ENCODE measurements at regions not wholly inside any gene's neighbourhood (a gene's known extent, or its start where the extent isn't known, plus 50 kb on each side); places are given as distances from the start of the nearest gene placed in this dataset.

DNA sequence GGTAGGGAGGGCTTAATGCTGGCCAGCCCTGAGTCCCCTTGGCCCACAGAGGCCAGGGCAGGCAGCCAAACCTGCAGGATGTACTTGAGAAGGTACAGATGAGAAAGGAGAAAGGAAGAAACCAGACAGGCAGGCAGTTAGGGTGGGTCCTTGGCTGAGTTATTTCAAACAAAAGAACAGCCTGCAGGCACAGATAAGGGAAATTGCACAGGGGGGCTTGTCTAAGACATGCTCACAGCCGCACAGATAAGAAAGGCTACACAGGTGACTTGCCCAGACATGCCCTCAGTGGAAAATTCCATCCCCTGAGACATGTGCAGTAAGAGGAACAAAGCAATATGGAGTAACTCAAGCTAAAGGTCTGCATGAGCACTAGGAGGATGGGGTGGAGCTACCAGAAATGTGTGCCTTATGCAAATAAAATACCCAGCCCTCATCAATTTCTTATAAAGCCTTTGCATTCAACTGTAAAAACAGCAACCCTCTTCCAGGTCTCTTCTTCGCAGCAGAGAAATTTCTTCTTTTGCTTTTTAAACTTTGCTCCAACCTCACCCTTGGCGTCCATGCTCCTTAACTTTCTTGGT is 158.2 kb upstream of the RGS6 start:
- no peak for DNase-seq
- CTCF ChIA-PET: no interaction called here
- intact Hi-C loops (cut with micrococcal nuclease; ENCODE audit: unreplicated experiment): no loop called here

GRCh38 chr14:71776471-71777360 is 155.5 kb upstream of the RGS6 start:
- Histone ChIP-seq H3K4me2 (no peak overlapping the region), H3F3A (ENCODE audit: insufficient read depth, low read depth) (no peaks in the 10 kb centered on the region), H3K9me2 (ENCODE audit: insufficient read depth) (no peaks in the 10 kb centered on the region), H3K4me3 (no peak overlapping the region), H4K20me1 (ENCODE audit: insufficient read depth) (no peaks in the 10 kb centered on the region), H2AFZ (no peak overlapping the region), H3K36me3 (ENCODE audit: low read depth) (no peaks in the 10 kb centered on the region), H3K27me3 (ENCODE audit: insufficient read depth, low read depth) (peaks cover 9% of the 10 kb centered on the region), H3K9me3 (ENCODE audit: insufficient read depth, low read depth) (no peaks in the 10 kb centered on the region), H3K4me1 (replicated peaks; ENCODE audit: insufficient read depth) (no peaks in the 10 kb centered on the region), H3K27ac (no peak overlapping the region), H3K79me2 (ENCODE audit: low read depth) (no peaks in the 10 kb centered on the region)
- POLR2A ChIA-PET (ENCODE audit: unreplicated experiment): no interaction called here
- no peak for DNase-seq
- CTCF ChIA-PET: no interaction called here
- intact Hi-C loops (cut with micrococcal nuclease; ENCODE audit: unreplicated experiment): no loop called here
- no TSS peak for BruUV-seq (replicated peaks)
- TF ChIP-seq EZH2 (IDR thresholded peaks at IDR 0.05; ENCODE audit: low read depth) (no peak), CTCF (conservative IDR thresholded peaks at IDR 0.05) (no peak)

More for the DNA sequence above, 158.2 kb upstream of the RGS6 start:
- Histone ChIP-seq H3K9me2 (ENCODE audit: insufficient read depth) (no peaks in the 10 kb centered on the region), H4K20me1 (ENCODE audit: insufficient read depth) (no peaks in the 10 kb centered on the region), H3K4me2 (no peak overlapping the region), H3K27ac (no peak overlapping the region), H2AFZ (no peak overlapping the region), H3K79me2 (ENCODE audit: low read depth) (no peaks in the 10 kb centered on the region), H3K27me3 (ENCODE audit: insufficient read depth, low read depth) (peaks cover 9% of the 10 kb centered on the region), H3K36me3 (ENCODE audit: low read depth) (no peaks in the 10 kb centered on the region), H3K4me3 (no peak overlapping the region), H3F3A (ENCODE audit: insufficient read depth, low read depth) (no peaks in the 10 kb centered on the region), H3K9me3 (ENCODE audit: insufficient read depth, low read depth) (no peaks in the 10 kb centered on the region), H3K4me1 (replicated peaks; ENCODE audit: insufficient read depth) (no peaks in the 10 kb centered on the region)
- POLR2A ChIA-PET (ENCODE audit: unreplicated experiment): no interaction called here
- TF ChIP-seq EZH2 (IDR thresholded peaks at IDR 0.05; ENCODE audit: low read depth): no peak
- no TSS peak for BruUV-seq (replicated peaks)

DNA sequence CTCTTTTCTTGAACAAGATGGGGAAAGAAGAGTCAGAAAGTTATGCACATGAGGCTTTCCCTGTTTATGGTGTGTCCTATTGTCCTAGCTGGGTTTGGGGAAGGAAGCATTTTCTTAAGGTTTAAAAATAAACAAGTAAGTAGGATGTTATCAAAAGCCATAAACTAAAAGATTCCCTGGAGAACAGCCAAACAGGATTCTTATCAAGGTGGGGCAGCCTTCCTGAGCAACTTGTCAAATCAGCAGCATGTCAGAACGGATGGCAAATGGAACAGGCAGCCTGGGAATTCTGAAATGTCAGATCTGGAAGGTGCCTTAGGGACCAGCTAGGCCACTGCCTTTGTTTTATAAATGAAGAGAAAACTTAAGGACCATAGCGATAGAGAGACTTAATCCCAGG is 152.2 kb upstream of the RGS6 start:
- TF ChIP-seq CTCF (conservative IDR thresholded peaks at IDR 0.05): no peak
- TF ChIP-seq EZH2 (IDR thresholded peaks at IDR 0.05; ENCODE audit: low read depth): no peak
- no peak overlapping the region for H3K4me3 ChIP-seq
- intact Hi-C loops (cut with micrococcal nuclease; ENCODE audit: unreplicated experiment): no loop called here
- H3K9me3 ChIP-seq (ENCODE audit: insufficient read depth, low read depth): 0 out of 2 replicates have a peak, but pooled peaks cover 5% of the 10 kb centered on the region
- no peaks in the 10 kb centered on the region for H3K4me1 ChIP-seq (replicated peaks; ENCODE audit: insufficient read depth)
- H3K4me2 ChIP-seq: no peak overlapping the region
- H3K9me2 ChIP-seq (ENCODE audit: insufficient read depth): no peaks in the 10 kb centered on the region
- no peaks in the 10 kb centered on the region for H4K20me1 ChIP-seq (ENCODE audit: insufficient read depth)
- POLR2A ChIA-PET (ENCODE audit: unreplicated experiment): no interaction called here
- no peaks in the 10 kb centered on the region for H3K36me3 ChIP-seq (ENCODE audit: low read depth)
- no peaks in the 10 kb centered on the region for H3K79me2 ChIP-seq (ENCODE audit: low read depth)
- DNase-seq: no peak
- no peaks in the 10 kb centered on the region for H3F3A ChIP-seq (ENCODE audit: insufficient read depth, low read depth)
- CTCF ChIA-PET: no interaction called here
- peaks cover 6% of the 10 kb centered on the region for H3K27me3 ChIP-seq (ENCODE audit: insufficient read depth, low read depth)
- no TSS peak for BruUV-seq (replicated peaks)
- H3K27ac ChIP-seq: no peak overlapping the region
- H2AFZ ChIP-seq: no peak overlapping the region

All from PC-9 (cell line).